GM21737 (cell line): ENCODE measurements at regions not wholly inside any gene's neighbourhood (a gene's known extent, or its start where the extent isn't known, plus 50 kb on each side); places are given as distances from the start of the nearest gene placed in this dataset.

Experiments used
- ATAC-seq: cut with Tn5 transposase; IDR thresholded peaks from one replicate; pipeline ENCODE4 v1.9.1; 2021; ENCODE audit warnings: mild to moderate bottlenecking, moderate library complexity; ENCODE audit not compliant: unreplicated experiment

DNA sequence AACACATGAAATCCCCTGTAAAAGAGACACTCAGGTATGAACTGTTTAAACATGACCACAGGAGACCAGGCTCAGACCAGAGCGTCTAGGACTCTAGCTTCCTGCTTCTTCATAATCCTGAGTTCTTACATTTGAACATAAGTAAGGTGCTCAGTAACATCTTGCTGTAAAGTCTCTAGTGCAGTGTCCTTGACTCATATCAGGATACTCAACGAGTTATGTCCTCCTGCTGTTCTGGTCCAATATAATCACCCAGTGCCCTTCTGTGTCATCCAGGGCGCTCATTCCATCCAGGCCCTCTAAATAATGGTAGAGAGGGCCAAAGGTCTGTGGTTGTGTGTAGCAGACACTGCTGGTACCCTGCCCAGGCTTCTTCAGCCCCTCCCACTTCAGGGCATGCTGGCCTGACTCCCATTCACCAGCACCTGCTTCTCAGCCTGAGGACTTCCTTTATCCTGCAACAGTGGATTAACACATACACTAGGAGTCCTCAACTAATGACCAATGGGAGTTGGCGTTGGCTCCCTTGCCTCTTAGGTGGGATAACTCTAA lies 66.8 kb upstream of the MOCS1 start:
- no peak for ATAC-seq

DNA sequence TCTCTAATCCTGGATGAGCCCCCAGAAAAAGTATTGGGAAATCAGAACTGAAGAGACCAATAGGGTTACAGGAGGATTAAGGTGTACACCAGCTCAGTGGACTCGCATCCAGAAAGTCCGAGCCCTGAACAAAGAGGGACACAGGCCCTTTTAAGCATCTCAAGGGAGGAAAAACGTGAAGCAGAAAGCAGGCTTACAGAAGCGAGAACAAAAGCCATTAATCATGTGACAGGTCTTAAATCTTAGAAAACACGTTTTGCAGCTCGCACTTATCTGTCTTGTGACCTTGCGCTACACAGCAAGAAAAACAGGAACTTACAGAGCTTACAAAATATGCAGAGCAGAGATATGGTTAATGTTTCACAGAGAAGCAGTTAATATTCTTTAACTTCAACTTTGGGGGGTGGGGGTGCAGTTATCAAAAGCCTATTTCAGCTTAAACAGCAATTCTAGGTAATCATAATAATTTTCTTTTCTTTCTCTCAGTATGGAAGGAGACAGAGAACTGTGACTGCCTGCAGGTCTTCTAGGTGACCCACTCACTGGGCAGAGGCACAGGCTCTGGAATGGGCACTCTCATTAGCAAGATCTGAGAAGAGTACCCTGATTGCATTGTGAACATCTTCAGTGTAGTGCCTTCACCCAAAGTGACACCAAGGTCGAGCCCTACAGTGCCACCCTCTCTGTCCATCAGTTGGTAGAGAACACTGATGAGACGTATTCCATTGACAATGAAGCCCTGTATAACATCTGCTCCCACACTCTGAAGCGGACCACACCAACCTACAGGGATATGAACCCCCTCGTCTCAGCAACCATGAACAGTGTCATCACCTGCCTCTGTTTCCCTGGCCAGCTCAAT lies 65.0 kb upstream of the MOCS1 start:
- no peak for ATAC-seq

DNA sequence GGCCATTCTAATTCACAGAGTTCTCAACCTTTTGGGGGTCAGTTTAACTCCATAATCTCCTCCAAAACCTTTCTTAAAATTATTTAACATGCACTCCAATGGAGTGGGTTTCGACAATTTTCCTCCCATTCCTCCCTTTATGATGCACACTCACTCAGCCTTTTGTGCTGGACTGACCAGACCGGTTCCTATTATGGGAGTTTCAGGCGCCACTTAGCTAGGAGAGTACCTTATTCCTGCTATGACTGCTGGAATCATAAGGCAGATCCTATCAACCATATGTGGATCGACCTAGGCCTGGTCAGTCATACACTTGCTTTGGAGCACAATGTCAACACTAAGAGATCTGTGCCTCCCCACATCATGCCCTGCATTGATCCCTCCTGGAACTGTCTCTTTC lies 63.9 kb upstream of the MOCS1 start:
- ATAC-seq: no peak

DNA sequence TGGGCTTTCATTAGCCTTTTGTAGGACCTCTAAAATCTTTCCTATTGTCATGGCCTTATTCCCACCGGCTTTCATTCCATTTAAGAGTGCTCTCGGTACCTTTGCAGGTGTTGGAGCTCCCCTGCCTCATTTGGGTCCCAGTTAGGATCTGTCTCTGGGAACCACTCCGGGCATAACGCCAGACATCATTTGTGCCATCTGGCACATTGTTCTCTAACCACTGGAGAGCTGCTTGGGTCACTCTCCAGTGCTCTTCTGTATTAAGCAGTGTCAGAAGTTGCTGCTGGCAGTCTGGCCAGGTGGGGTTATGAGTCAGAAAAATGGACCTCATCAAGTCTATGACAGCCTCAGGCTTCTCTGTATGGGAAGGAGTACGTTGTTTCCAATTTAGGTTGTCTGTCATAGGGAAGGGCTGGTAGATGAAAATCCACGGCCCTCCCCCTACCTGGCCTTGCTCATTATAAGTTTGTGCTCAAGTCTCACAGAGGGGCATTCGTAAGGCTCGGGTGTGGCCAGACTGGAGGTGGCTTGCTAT lies 62.9 kb upstream of the MOCS1 start:
- no peak for ATAC-seq

- ATAC-seq: no peak
Observed at GRCh38 chr6:39995633-39996032, 61.4 kb upstream of the MOCS1 start.

DNA sequence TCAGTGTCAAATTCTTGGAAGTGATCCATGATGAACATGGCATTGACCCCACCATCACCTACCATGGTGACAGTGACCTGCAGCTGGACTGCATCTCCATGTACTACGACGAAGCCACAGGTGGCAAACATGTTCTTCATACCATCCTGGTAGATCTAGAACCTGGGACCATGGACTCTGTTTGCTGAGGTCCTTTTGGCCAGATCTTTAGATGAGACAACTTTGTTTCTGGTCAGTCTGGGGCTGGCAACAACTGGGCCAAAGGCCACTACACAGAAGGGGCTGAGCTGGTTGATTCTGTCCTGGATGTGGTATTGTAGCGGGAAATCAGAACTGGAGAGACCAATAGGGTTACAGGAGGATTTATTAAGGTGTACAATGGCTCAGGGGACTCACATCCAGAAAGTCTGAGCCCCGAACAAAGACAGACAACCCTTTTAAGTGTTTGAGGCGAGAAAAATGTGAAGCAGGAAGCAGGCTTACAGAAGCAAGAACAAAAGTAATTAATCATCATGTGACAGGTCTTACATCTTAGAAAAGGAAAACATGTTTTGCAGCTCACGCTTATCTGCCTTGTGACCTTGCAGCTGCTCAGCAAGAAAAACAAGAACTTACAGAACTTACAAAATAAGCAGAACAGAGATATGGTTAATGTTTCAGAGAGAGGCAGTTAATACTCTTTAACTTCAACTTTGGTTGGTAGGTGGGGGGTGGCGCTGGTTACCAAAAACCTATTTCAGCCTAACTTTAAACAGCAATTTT lies 58.8 kb upstream of the MOCS1 start:
- no peak for ATAC-seq
